Small intestine (tissue), 7 donors: ENCODE measurements at regions not wholly inside any gene's neighbourhood (a gene's known extent, or its start where the extent isn't known, plus 50 kb on each side); places are given as distances from the start of the nearest gene placed in this dataset.
"Not testable (repeated sequence)": the region's sequence is repeated elsewhere in the genome, so short reads cannot be mapped to it uniquely, and the experiment has no call there.

Experiments used
- DNase-seq, 2 donors: peaks; one replicate each; pipeline versions ENCODE4 v3.0.0 to v3.0.0-alpha.2; 2013
- FAIRE-seq: peaks from 2 replicates; lab custom pipeline; 2012; peaks lifted over from hg19 to GRCh38; lab: Jason Lieb, UNC
- H3K27ac ChIP-seq, 3 donors: one replicate each; pipeline ENCODE4 v1.5.1; 2013; ENCODE audit warnings: low read length in 2 of 3, mild to moderate bottlenecking in 2 of 3, control low read depth in 1 of 3, inconsistent platforms in 1 of 3, low read depth in 1 of 3, moderate library complexity in 1 of 3
- H3K27me3 ChIP-seq, 3 donors: one replicate each; pipeline ENCODE4 v1.6.1; 2013; ENCODE audit warnings: low read length in 3 of 3, inconsistent platforms in 1 of 3; ENCODE audit not compliant: control insufficient read depth in 3 of 3, insufficient read depth in 3 of 3
- H3K36me3 ChIP-seq, 3 donors: one replicate each; pipeline ENCODE4 v1.6.1; 2013; ENCODE audit warnings: low read length in 3 of 3, inconsistent platforms in 1 of 3, low read depth in 1 of 3, mild to moderate bottlenecking in 1 of 3, moderate library complexity in 1 of 3; ENCODE audit not compliant: control insufficient read depth in 3 of 3, insufficient read depth in 2 of 3
- H3K4me1 ChIP-seq, 3 donors: one replicate each; pipeline ENCODE4 v1.6.1; 2013; ENCODE audit warnings: low read length in 2 of 3, inconsistent platforms in 1 of 3, low read depth in 1 of 3, mild to moderate bottlenecking in 1 of 3, moderate library complexity in 1 of 3; ENCODE audit not compliant: control insufficient read depth in 3 of 3, insufficient read depth in 2 of 3
- H3K4me3 ChIP-seq, 3 donors: one replicate each; pipeline ENCODE4 v1.5.1; 2013; ENCODE audit warnings: low read length in 3 of 3, control low read depth in 1 of 3, inconsistent platforms in 1 of 3, low read depth in 1 of 3, mild to moderate bottlenecking in 1 of 3, moderate library complexity in 1 of 3
- H3K9me3 ChIP-seq, 2 donors: one replicate each; pipeline ENCODE4 v1.6.1; 2013; ENCODE audit warnings: low read depth in 1 of 2, low read length in 1 of 2; ENCODE audit not compliant: control insufficient read depth in 2 of 2, insufficient read depth in 1 of 2
- WGBS, 3 donors: extraction: QIAGEN DNeasy Blood & Tissue Kit; methylation state at CpG; one replicate each; pipeline ENCODE4 v1.1.7; 2013; 5-methylcytosine and 5-hydroxymethylcytosine counted together
- donor health status: healthy with polysubstance abuse.
- donor health status: control.
- donor health status: control.
- donor health status: Bipolar disorder and iron deficiency.
- donor health status: healthy.

- no peak for DNase-seq
- 80 to 85% (median 80%) methylated on average over 3 of the region's 3 CpGs for WGBS, 3 donors
- H3K27ac ChIP-seq: no peak overlapping the region
- H3K27me3 ChIP-seq: no peaks in the 10 kb centered on the region
- no peak for FAIRE-seq
- no peaks in the 10 kb centered on the region for H3K9me3 ChIP-seq
- no peaks in the 10 kb centered on the region for H3K4me1 ChIP-seq
- H3K36me3 ChIP-seq: no peaks in the 10 kb centered on the region
- H3K4me3 ChIP-seq: no peak overlapping the region
These were observed 115.0 kb downstream of the TSEN15 start for GRCh38 chr1:184166485-184166884.

- 56 to 67% (median 65%) methylated on average over 1 of the region's 1 CpG for WGBS, 3 donors
- Histone ChIP-seq H3K27me3 (no peaks in the 10 kb centered on the region), H3K9me3 (no peaks in the 10 kb centered on the region), H3K27ac (no peak overlapping the region), H3K4me1 (no peaks in the 10 kb centered on the region), H3K4me3 (no peak overlapping the region), H3K36me3 (no peaks in the 10 kb centered on the region)
- FAIRE-seq (no peak), DNase-seq (no peak)
These were observed 115.8 kb downstream of the TSEN15 start for GRCh38 chr1:184167352-184167751.

- H3K4me3 ChIP-seq: no peak overlapping the region
- no peak for DNase-seq
- no peaks in the 10 kb centered on the region for H3K4me1 ChIP-seq
- H3K27me3 ChIP-seq: no peaks in the 10 kb centered on the region
- H3K27ac ChIP-seq: no peak overlapping the region
- no peaks in the 10 kb centered on the region for H3K36me3 ChIP-seq
- FAIRE-seq: no peak
- no peaks in the 10 kb centered on the region for H3K9me3 ChIP-seq
These were observed 119.2 kb downstream of the TSEN15 start for GRCh38 chr1:184170719-184171118.

- Histone ChIP-seq H3K27ac (no peak overlapping the region), H3K4me1 (no peaks in the 10 kb centered on the region), H3K36me3 (no peaks in the 10 kb centered on the region), H3K4me3 (no peak overlapping the region), H3K27me3 (no peaks in the 10 kb centered on the region), H3K9me3 (no peaks in the 10 kb centered on the region)
- 51 to 76% (median 68%) methylated on average over 2 of the region's 2 CpGs for WGBS, 3 donors
- DNase-seq (no peak), FAIRE-seq (no peak)
These were observed 124.5 kb downstream of the TSEN15 start for GRCh38 chr1:184176058-184176457.

- FAIRE-seq: no peak
- H3K4me3 ChIP-seq: no peak overlapping the region
These were observed 129.5 kb downstream of the TSEN15 start for GRCh38 chr1:184181044-184181443.

GRCh38 chr1:184183919-184184318 is 132.4 kb downstream of the TSEN15 start:
- no peaks in the 10 kb centered on the region for H3K4me1 ChIP-seq
- 92 to 95% (median 93%) methylated on average over 3 of the region's 3 CpGs for WGBS, 3 donors
- no peak for FAIRE-seq
- DNase-seq: no peak
- H3K27ac ChIP-seq: no peak overlapping the region
- H3K36me3 ChIP-seq: no peaks in the 10 kb centered on the region
- H3K9me3 ChIP-seq: no peaks in the 10 kb centered on the region
- no peaks in the 10 kb centered on the region for H3K27me3 ChIP-seq
- no peak overlapping the region for H3K4me3 ChIP-seq

More at GRCh38 chr1:184181044-184181443, 129.5 kb downstream of the TSEN15 start:
- no peak for DNase-seq
- H3K27ac ChIP-seq: no peak overlapping the region
- WGBS, 3 donors: 68 to 78% (median 77%) methylated on average over 2 of the region's 2 CpGs
- H3K9me3 ChIP-seq: no peaks in the 10 kb centered on the region
- no peaks in the 10 kb centered on the region for H3K4me1 ChIP-seq
- no peaks in the 10 kb centered on the region for H3K36me3 ChIP-seq
- H3K27me3 ChIP-seq: no peaks in the 10 kb centered on the region

GRCh38 chr1:184184614-184185013 is 133.1 kb downstream of the TSEN15 start:
- WGBS, 3 donors: 98 to 100% (median 100%) methylated on average over 2 to 3 of the region's 3 CpGs
- H3K36me3 ChIP-seq: not testable (repeated sequence)

GRCh38 chr1:184185347-184185746 is 133.8 kb downstream of the TSEN15 start:
- H3K27me3 ChIP-seq: peaks cover 0 to 3% (median 0%) of the 10 kb centered on the region in 3 donors
- DNase-seq (no peak), FAIRE-seq (no peak)
- H3K27ac ChIP-seq: no peak overlapping the region
- H3K4me1 ChIP-seq: no peaks in the 10 kb centered on the region
- no peak overlapping the region for H3K4me3 ChIP-seq
- WGBS, 3 donors: 86 to 98% (median 98%) methylated on average over 3 of the region's 3 CpGs
- no peaks in the 10 kb centered on the region for H3K9me3 ChIP-seq
- no peaks in the 10 kb centered on the region for H3K36me3 ChIP-seq

More at GRCh38 chr1:184184614-184185013, 133.1 kb downstream of the TSEN15 start:
- H3K4me1 ChIP-seq, DNase-seq, H3K9me3 ChIP-seq, H3K27me3 ChIP-seq, FAIRE-seq, H3K27ac ChIP-seq, H3K4me3 ChIP-seq: not testable (repeated sequence)

- FAIRE-seq: no peak
- DNase-seq: no peak
- Histone ChIP-seq H3K27ac (no peak overlapping the region), H3K27me3 (peaks cover 0 to 9% (median 0%) of the 10 kb centered on the region in 3 donors), H3K4me1 (no peaks in the 10 kb centered on the region), H3K9me3 (no peaks in the 10 kb centered on the region), H3K36me3 (no peaks in the 10 kb centered on the region), H3K4me3 (no peak overlapping the region)
These were observed 134.6 kb downstream of the TSEN15 start for GRCh38 chr1:184186167-184186566.
